GM12878 (cell line): ENCODE measurements at regions not wholly inside any gene's neighbourhood (a gene's known extent, or its start where the extent isn't known, plus 50 kb on each side); places are given as distances from the start of the nearest gene placed in this dataset.

Experiments
- CEBPB ChIP-seq, 2 experiments: fragments of 150-350 bp in 1 of 2; IDR thresholded peaks; 2 replicates each; pipeline ENCODE4 v1.6.1; 2012 to 2014; ENCODE audit warnings: low read depth in 2 of 2, low read length in 2 of 2, borderline replicate concordance in 1 of 2, inconsistent platforms in 1 of 2
- CHD4 ChIP-seq: fragments of 200-600 bp; sonication (generic); IDR thresholded peaks from 2 replicates; pipeline ENCODE4 v1.6.1; 2016; ENCODE audit warnings: mild to moderate bottlenecking
- CUX1 ChIP-seq: IDR thresholded peaks from 2 replicates; pipeline ENCODE4 v1.6.1; 2012; ENCODE audit warnings: improper control_type of control experiment, low read depth, low read length; ENCODE audit not compliant: insufficient replicate concordance
- ESRRA ChIP-seq: IDR thresholded peaks from 2 replicates; pipeline ENCODE4 v1.6.1; 2012; ENCODE audit warnings: mild to moderate bottlenecking, low read length, improper control_type of control experiment
- FOXM1 ChIP-seq: IDR thresholded peaks from 2 replicates; pipeline ENCODE4 v1.6.1; 2012; ENCODE audit warnings: low read depth, mild to moderate bottlenecking, inconsistent platforms, low read length, moderate library complexity
- HDGF ChIP-seq: fragments of 450-650 bp; IDR thresholded peaks from 2 replicates; pipeline ENCODE4 v1.6.1; 2016; ENCODE audit warnings: antibody characterized with exemption
- MEF2A ChIP-seq: IDR thresholded peaks from 2 replicates; pipeline ENCODE4 v1.6.1; 2011; ENCODE audit warnings: low read depth, mild to moderate bottlenecking, low read length, moderate library complexity; ENCODE audit not compliant: insufficient read depth
- MTA2 ChIP-seq: fragments of 450-650 bp; IDR thresholded peaks from 2 replicates; pipeline ENCODE4 v1.6.1; 2016; ENCODE audit warnings: low read depth, mild to moderate bottlenecking, moderate library complexity
- MYB ChIP-seq: fragments of 150-350 bp; IDR thresholded peaks from 2 replicates; pipeline ENCODE4 v1.6.1; 2014; ENCODE audit warnings: mild to moderate bottlenecking, low read depth, low read length, borderline replicate concordance
- MYC ChIP-seq: IDR thresholded peaks from 2 replicates; pipeline ENCODE4 v1.6.1; 2011; ENCODE audit warnings: mild to moderate bottlenecking, low read length, moderate library complexity, inconsistent platforms; ENCODE audit not compliant: insufficient read depth, insufficient replicate concordance, insufficient read length, severe bottlenecking
- NFIC ChIP-seq: IDR thresholded peaks from 2 replicates; pipeline ENCODE4 v1.6.1; 2012; ENCODE audit warnings: low read depth, mild to moderate bottlenecking, inconsistent platforms, low read length, moderate library complexity
- SP1 ChIP-seq: IDR thresholded peaks from one replicate; pipeline ENCODE4 v1.6.1; 2011; ENCODE audit warnings: low read depth, low read length
- TCF12 ChIP-seq: IDR thresholded peaks from 2 replicates; pipeline ENCODE4 v1.6.1; 2011; ENCODE audit warnings: low read depth, mild to moderate bottlenecking, low read length
- USF2 ChIP-seq: IDR thresholded peaks from 2 replicates; pipeline ENCODE4 v1.6.1; 2011; ENCODE audit warnings: low read depth, low read length, improper control_type of control experiment, borderline replicate concordance
- YY1 ChIP-seq: IDR thresholded peaks from 2 replicates; pipeline ENCODE4 v1.6.1; 2011; ENCODE audit warnings: low read depth, mild to moderate bottlenecking, low read length
- ZNF687 ChIP-seq: fragments of 450-650 bp; IDR thresholded peaks from 2 replicates; pipeline ENCODE4 v1.6.1; 2017; ENCODE audit warnings: mild to moderate bottlenecking, moderate library complexity
- ZSCAN29 ChIP-seq: fragments of 450-650 bp; IDR thresholded peaks from 2 replicates; pipeline ENCODE4 v1.6.1; 2017; ENCODE audit warnings: mild to moderate bottlenecking, moderate library complexity
- TF ChIP-seq, protein P1 (sequence below): IDR thresholded peaks from 2 replicates; pipeline ENCODE4 v1.6.1; 2012; ENCODE audit warnings: low read depth, low read length, improper control_type of control experiment
- TF ChIP-seq, protein P2 (sequence below): IDR thresholded peaks from 2 replicates; pipeline ENCODE4 v1.6.1; 2011; ENCODE audit warnings: low read depth, mild to moderate bottlenecking, low read length, moderate library complexity, borderline replicate concordance; ENCODE audit errors: extremely low read depth

- TF ChIP-seq MYB: no peak
- TF ChIP-seq FOXM1: 0 out of 2 replicates have a peak, but pooled peaks have one; percentile 25
- no peak for TF ChIP-seq CUX1
- TF ChIP-seq ZNF687: no peak
- TF ChIP-seq, protein P1, sequence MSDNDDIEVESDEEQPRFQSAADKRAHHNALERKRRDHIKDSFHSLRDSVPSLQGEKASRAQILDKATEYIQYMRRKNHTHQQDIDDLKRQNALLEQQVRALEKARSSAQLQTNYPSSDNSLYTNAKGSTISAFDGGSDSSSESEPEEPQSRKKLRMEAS: no peak
- TF ChIP-seq NFIC: peak; percentile 67; the same call in 1 of the 2 replicates
- no peak for TF ChIP-seq SP1
- TF ChIP-seq ESRRA: no peak
- no peak for TF ChIP-seq HDGF
- no peak for TF ChIP-seq MYC
- TF ChIP-seq USF2: no peak
- TF ChIP-seq CHD4: no peak
- peak; percentile 91 for TF ChIP-seq MTA2
- TF ChIP-seq ZSCAN29: no peak
- no peak for TF ChIP-seq YY1
- no peak for TF ChIP-seq MEF2A
- TF ChIP-seq CEBPB (IDR thresholded peaks at IDR 0.05; ENCODE audit: borderline replicate concordance in 1 of 2, low read depth in 2 of 2, low read length in 2 of 2): peak in 1 of 2 experiments; percentile 68; a peak in 1 of 4 replicates
- TF ChIP-seq, protein P2, sequence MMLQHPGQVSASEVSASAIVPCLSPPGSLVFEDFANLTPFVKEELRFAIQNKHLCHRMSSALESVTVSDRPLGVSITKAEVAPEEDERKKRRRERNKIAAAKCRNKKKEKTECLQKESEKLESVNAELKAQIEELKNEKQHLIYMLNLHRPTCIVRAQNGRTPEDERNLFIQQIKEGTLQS: no peak
- no peak for TF ChIP-seq TCF12
These were observed 520.8 kb downstream of the RNF144A start (continued) for GRCh38 chr2:7437716-7438632.
